ENCODE measurements at regions not wholly inside any gene's neighbourhood (a gene's known extent, or its start where the extent isn't known, plus 50 kb on each side); places are given as distances from the start of the nearest gene placed in this dataset.

- no peaks in the 10 kb centered on the region for H3K27me3 ChIP-seq (ENCODE audit: insufficient read depth, low read length)
- ATAC-seq (no peak), DNase-seq (ENCODE audit: low read depth, low spot score) (no peak)
- ChIA-PET RAD21 (ENCODE audit: low non-redundant PET in 1 of 2, low total read pairs in 2 of 2, uncharacterized antibody in 2 of 2, unreplicated experiment in 2 of 2) (no interaction called here), POLR2A (no interaction called here), CTCF (no interaction called here)
- no peak overlapping the region for H3K4me2 ChIP-seq (ENCODE audit: low read length)
- no TSS peak for BruUV-seq (replicated peaks)
- TF ChIP-seq EGR1 (IDR thresholded peaks at IDR 0.05; ENCODE audit: low read depth) (no peak), ZNF274 (IDR thresholded peaks at IDR 0.05; ENCODE audit: low read depth, low read length) (no peak), SIN3A (IDR thresholded peaks at IDR 0.05; ENCODE audit: low read depth) (no peak), SP1 (IDR thresholded peaks at IDR 0.05; ENCODE audit: low read depth) (no peak), POLR2AphosphoS5 (IDR thresholded peaks at IDR 0.05; ENCODE audit: low read depth, low read length) (no peak), EZH2phosphoT487 (IDR thresholded peaks at IDR 0.05; ENCODE audit: borderline replicate concordance) (no peak), EZH2 (IDR thresholded peaks at IDR 0.05) (no peak), SRF (IDR thresholded peaks at IDR 0.05; ENCODE audit: low read depth) (no peak), RAD21 (IDR thresholded peaks at IDR 0.05; ENCODE audit: low read depth) (no peak), CEBPB (IDR thresholded peaks at IDR 0.05; ENCODE audit: low read depth) (no peak), CBX3 (IDR thresholded peaks at IDR 0.05; ENCODE audit: low read depth) (no peak), JUND (IDR thresholded peaks at IDR 0.05) (no peak)
- TF ChIP-seq, protein P1, sequence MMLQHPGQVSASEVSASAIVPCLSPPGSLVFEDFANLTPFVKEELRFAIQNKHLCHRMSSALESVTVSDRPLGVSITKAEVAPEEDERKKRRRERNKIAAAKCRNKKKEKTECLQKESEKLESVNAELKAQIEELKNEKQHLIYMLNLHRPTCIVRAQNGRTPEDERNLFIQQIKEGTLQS (IDR thresholded peaks at IDR 0.05), result no peak
- intact Hi-C loops (cut with micrococcal nuclease), result no loop called here
- no peaks in the 10 kb centered on the region for H4K20me1 ChIP-seq (ENCODE audit: insufficient read depth)
- no peak overlapping the region for H2AFZ ChIP-seq (ENCODE audit: low read depth, low read length, poor library complexity, severe bottlenecking)
- H3K9ac ChIP-seq (ENCODE audit: low read length), result no peak overlapping the region
- H3K36me3 ChIP-seq (ENCODE audit: control insufficient read depth in 1 of 2, insufficient read depth in 2 of 2, low read length in 2 of 2), result no peaks in the 10 kb centered on the region
- H3K4me3 ChIP-seq (replicated peaks in 1 of 2; ENCODE audit: low read depth in 1 of 2, low read length in 2 of 2), result no peak overlapping the region
- H3K79me2 ChIP-seq (ENCODE audit: insufficient read depth, low read length), result no peaks in the 10 kb centered on the region
- H3K4me1 ChIP-seq (ENCODE audit: control insufficient read depth in 1 of 2, insufficient read depth in 2 of 2, low read length in 2 of 2), result peaks cover 0 to 8% of the 10 kb centered on the region in 2 experiments; a peak in 2 of 4 replicates
- H3K9me3 ChIP-seq (ENCODE audit: control insufficient read depth in 1 of 2, insufficient read depth in 1 of 2, low read depth in 1 of 2, low read length in 2 of 2), result no peaks in the 10 kb centered on the region; a peak in 1 of 4 replicates
- no peak overlapping the region for H3K27ac ChIP-seq (ENCODE audit: low read depth, low read length)
- no peaks in the 10 kb centered on the region for H3K9me2 ChIP-seq (ENCODE audit: insufficient read depth)
These were observed 116.7 kb upstream of the SLC24A3 start for GRCh38 chr20:19095762-19096161.

- Histone ChIP-seq H3K79me2 (ENCODE audit: insufficient read depth, low read length) (no peaks in the 10 kb centered on the region), H3K27ac (ENCODE audit: low read depth, low read length) (no peak overlapping the region), H3K9me3 (ENCODE audit: control insufficient read depth in 1 of 2, insufficient read depth in 1 of 2, low read depth in 1 of 2, low read length in 2 of 2) (no peaks in the 10 kb centered on the region; a peak in 1 of 4 replicates), H3K4me3 (replicated peaks in 1 of 2; ENCODE audit: low read depth in 1 of 2, low read length in 2 of 2) (no peak overlapping the region), H3K9me2 (ENCODE audit: insufficient read depth) (no peaks in the 10 kb centered on the region), H3K4me1 (ENCODE audit: control insufficient read depth in 1 of 2, insufficient read depth in 2 of 2, low read length in 2 of 2) (peaks cover 0 to 8% of the 10 kb centered on the region in 2 experiments; a peak in 2 of 4 replicates), H2AFZ (ENCODE audit: low read depth, low read length, poor library complexity, severe bottlenecking) (no peak overlapping the region), H3K4me2 (ENCODE audit: low read length) (no peak overlapping the region), H3K36me3 (ENCODE audit: control insufficient read depth in 1 of 2, insufficient read depth in 2 of 2, low read length in 2 of 2) (no peaks in the 10 kb centered on the region), H3K27me3 (ENCODE audit: insufficient read depth, low read length) (no peaks in the 10 kb centered on the region), H4K20me1 (ENCODE audit: insufficient read depth) (no peaks in the 10 kb centered on the region), H3K9ac (ENCODE audit: low read length) (no peak overlapping the region)
- ATAC-seq (no peak), DNase-seq (ENCODE audit: low read depth, low spot score) (no peak)
- ChIA-PET RAD21 (ENCODE audit: low non-redundant PET in 1 of 2, low total read pairs in 2 of 2, uncharacterized antibody in 2 of 2, unreplicated experiment in 2 of 2) (no interaction called here), POLR2A (no interaction called here), CTCF (no interaction called here)
- BruUV-seq (replicated peaks), result no TSS peak
- intact Hi-C loops (cut with micrococcal nuclease), result no loop called here
- TF ChIP-seq, protein P2, sequence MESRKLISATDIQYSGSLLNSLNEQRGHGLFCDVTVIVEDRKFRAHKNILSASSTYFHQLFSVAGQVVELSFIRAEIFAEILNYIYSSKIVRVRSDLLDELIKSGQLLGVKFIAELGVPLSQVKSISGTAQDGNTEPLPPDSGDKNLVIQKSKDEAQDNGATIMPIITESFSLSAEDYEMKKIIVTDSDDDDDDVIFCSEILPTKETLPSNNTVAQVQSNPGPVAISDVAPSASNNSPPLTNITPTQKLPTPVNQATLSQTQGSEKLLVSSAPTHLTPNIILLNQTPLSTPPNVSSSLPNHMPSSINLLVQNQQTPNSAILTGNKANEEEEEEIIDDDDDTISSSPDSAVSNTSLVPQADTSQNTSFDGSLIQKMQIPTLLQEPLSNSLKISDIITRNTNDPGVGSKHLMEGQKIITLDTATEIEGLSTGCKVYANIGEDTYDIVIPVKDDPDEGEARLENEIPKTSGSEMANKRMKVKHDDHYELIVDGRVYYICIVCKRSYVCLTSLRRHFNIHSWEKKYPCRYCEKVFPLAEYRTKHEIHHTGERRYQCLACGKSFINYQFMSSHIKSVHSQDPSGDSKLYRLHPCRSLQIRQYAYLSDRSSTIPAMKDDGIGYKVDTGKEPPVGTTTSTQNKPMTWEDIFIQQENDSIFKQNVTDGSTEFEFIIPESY (IDR thresholded peaks at IDR 0.05; ENCODE audit: extremely low read depth, insufficient replicate concordance, low read length), result no peak
- TF ChIP-seq CBX3 (IDR thresholded peaks at IDR 0.05; ENCODE audit: low read depth) (no peak), ELF1 (IDR thresholded peaks at IDR 0.05; ENCODE audit: borderline replicate concordance, low read depth) (no peak), EZH2phosphoT487 (IDR thresholded peaks at IDR 0.05; ENCODE audit: borderline replicate concordance) (no peak), CEBPB (IDR thresholded peaks at IDR 0.05; ENCODE audit: low read depth) (no peak), SP1 (IDR thresholded peaks at IDR 0.05; ENCODE audit: low read depth) (no peak), ZFX (IDR thresholded peaks at IDR 0.05) (no peak), RAD21 (IDR thresholded peaks at IDR 0.05; ENCODE audit: low read depth) (no peak)
- TF ChIP-seq, protein P3, sequence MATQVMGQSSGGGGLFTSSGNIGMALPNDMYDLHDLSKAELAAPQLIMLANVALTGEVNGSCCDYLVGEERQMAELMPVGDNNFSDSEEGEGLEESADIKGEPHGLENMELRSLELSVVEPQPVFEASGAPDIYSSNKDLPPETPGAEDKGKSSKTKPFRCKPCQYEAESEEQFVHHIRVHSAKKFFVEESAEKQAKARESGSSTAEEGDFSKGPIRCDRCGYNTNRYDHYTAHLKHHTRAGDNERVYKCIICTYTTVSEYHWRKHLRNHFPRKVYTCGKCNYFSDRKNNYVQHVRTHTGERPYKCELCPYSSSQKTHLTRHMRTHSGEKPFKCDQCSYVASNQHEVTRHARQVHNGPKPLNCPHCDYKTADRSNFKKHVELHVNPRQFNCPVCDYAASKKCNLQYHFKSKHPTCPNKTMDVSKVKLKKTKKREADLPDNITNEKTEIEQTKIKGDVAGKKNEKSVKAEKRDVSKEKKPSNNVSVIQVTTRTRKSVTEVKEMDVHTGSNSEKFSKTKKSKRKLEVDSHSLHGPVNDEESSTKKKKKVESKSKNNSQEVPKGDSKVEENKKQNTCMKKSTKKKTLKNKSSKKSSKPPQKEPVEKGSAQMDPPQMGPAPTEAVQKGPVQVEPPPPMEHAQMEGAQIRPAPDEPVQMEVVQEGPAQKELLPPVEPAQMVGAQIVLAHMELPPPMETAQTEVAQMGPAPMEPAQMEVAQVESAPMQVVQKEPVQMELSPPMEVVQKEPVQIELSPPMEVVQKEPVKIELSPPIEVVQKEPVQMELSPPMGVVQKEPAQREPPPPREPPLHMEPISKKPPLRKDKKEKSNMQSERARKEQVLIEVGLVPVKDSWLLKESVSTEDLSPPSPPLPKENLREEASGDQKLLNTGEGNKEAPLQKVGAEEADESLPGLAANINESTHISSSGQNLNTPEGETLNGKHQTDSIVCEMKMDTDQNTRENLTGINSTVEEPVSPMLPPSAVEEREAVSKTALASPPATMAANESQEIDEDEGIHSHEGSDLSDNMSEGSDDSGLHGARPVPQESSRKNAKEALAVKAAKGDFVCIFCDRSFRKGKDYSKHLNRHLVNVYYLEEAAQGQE (IDR thresholded peaks at IDR 0.05; ENCODE audit: low read depth), result no peak
These were observed 115.6 kb upstream of the SLC24A3 start for GRCh38 chr20:19096843-19097242.
